ENCODE measurements at regions not wholly inside any gene's neighbourhood (a gene's known extent, or its start where the extent isn't known, plus 50 kb on each side); places are given as distances from the start of the nearest gene placed in this dataset.

DNA sequence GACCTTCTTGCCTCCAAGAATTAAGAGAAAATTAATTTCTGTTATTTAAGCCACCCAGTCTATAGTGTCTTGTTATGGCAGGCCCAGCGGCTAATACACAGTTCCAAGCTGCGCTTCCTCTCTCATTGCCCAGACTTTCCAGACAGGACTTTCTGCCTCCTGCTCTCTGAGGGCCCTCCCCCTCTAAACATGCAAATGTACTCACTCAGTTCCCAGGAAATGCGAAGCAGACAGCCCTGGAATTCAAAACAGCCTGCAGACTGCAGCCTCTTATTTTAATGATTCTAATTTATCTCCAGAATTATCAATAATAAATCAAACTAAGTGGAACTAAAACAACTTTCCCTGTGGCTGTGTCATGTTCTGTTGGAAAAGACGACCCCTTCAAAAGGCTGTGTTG is 115.5 kb upstream of the ISX start:
- H3K4me3 Mint-ChIP-seq (ENCODE audit: unreplicated experiment): no peak overlapping the region
- H3K4me1 Mint-ChIP-seq (ENCODE audit: insufficient read depth, unreplicated experiment): no peaks in the 10 kb centered on the region
- H3K27ac Mint-ChIP-seq (ENCODE audit: low read depth, unreplicated experiment): no peak overlapping the region
- CTCF ChIA-PET: no interaction called here
- peaks cover 48% of the 10 kb centered on the region for H3K9me3 Mint-ChIP-seq (ENCODE audit: unreplicated experiment)
- intact Hi-C loops (cut with micrococcal nuclease): no loop called here
- POLR2A ChIA-PET: no interaction called here
- no peaks in the 10 kb centered on the region for H3K27me3 Mint-ChIP-seq (ENCODE audit: insufficient read depth, unreplicated experiment)
- no peaks in the 10 kb centered on the region for H3K36me3 Mint-ChIP-seq (ENCODE audit: insufficient read depth, unreplicated experiment)
- no peak for TF ChIP-seq CTCF (IDR thresholded peaks at IDR 0.05; ENCODE audit: unreplicated experiment)
- BruUV-seq (replicated peaks): no TSS peak
- DNase-seq (ENCODE audit: unreplicated experiment): no peak

DNA sequence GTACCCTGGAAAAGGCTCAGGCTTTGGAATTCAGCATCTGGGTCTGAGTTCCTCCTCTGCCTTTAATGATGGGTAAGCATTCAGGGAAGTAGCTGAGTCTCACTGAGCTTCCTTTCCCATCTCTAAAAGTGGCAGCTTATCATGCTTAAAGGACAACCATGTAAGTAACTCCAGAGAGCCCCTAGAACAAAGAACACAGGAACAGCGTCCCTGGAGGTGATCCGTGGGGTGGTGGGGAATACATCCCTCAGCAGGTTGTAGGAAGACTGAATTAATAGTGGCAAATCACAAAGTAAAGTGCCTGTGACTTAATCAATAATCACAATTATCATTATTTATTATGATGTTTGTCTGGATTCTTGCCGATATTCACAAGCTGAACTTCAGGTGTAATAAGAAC is 114.7 kb upstream of the ISX start:
- ChIA-PET CTCF (no interaction called here), POLR2A (no interaction called here)
- intact Hi-C loops (cut with micrococcal nuclease): no loop called here
- Mint-ChIP-seq H3K4me1 (ENCODE audit: insufficient read depth, unreplicated experiment) (no peaks in the 10 kb centered on the region), H3K4me3 (ENCODE audit: unreplicated experiment) (no peak overlapping the region), H3K27ac (ENCODE audit: low read depth, unreplicated experiment) (no peak overlapping the region), H3K27me3 (ENCODE audit: insufficient read depth, unreplicated experiment) (no peaks in the 10 kb centered on the region), H3K9me3 (ENCODE audit: unreplicated experiment) (peaks cover 48% of the 10 kb centered on the region), H3K36me3 (ENCODE audit: insufficient read depth, unreplicated experiment) (no peaks in the 10 kb centered on the region)
- TF ChIP-seq CTCF (IDR thresholded peaks at IDR 0.05; ENCODE audit: unreplicated experiment): no peak
- no peak for DNase-seq (ENCODE audit: unreplicated experiment)
- BruUV-seq (replicated peaks): no TSS peak

DNA sequence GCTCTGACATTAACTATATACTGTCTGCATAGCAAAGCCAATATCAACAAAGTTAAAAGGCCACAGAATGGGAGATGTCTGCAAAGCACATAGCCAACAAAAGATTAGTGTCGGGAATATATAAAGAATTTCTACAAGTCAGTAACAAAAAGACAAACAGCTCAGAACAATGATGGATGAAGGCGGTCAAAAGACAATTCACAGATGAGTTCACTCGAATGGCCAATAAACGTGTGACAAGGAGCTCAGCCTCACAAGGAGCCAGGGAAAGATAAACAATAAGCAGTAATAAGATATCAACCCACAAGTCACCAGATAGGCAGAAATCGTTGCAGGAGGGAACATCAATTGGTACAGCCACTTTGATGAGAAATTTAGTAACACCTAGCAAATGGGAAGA is 106.0 kb upstream of the ISX start:
- Mint-ChIP-seq H3K36me3 (ENCODE audit: insufficient read depth, unreplicated experiment) (no peaks in the 10 kb centered on the region), H3K27ac (ENCODE audit: low read depth, unreplicated experiment) (no peak overlapping the region), H3K4me3 (ENCODE audit: unreplicated experiment) (no peak overlapping the region), H3K27me3 (ENCODE audit: insufficient read depth, unreplicated experiment) (no peaks in the 10 kb centered on the region), H3K4me1 (ENCODE audit: insufficient read depth, unreplicated experiment) (no peaks in the 10 kb centered on the region), H3K9me3 (ENCODE audit: unreplicated experiment) (peaks cover 26% of the 10 kb centered on the region)
- ChIA-PET CTCF (no interaction called here), POLR2A (no interaction called here)
- DNase-seq (ENCODE audit: unreplicated experiment): no peak
- intact Hi-C loops (cut with micrococcal nuclease): no loop called here
- no TSS peak for BruUV-seq (replicated peaks)
- no peak for TF ChIP-seq CTCF (IDR thresholded peaks at IDR 0.05; ENCODE audit: unreplicated experiment)

- H3K4me3 Mint-ChIP-seq (ENCODE audit: unreplicated experiment): no peak overlapping the region
- no peaks in the 10 kb centered on the region for H3K27me3 Mint-ChIP-seq (ENCODE audit: insufficient read depth, unreplicated experiment)
- H3K27ac Mint-ChIP-seq (ENCODE audit: low read depth, unreplicated experiment): no peak overlapping the region
- H3K4me1 Mint-ChIP-seq (ENCODE audit: insufficient read depth, unreplicated experiment): no peaks in the 10 kb centered on the region
- BruUV-seq (replicated peaks): no TSS peak
- DNase-seq (ENCODE audit: unreplicated experiment): no peak
- H3K36me3 Mint-ChIP-seq (ENCODE audit: insufficient read depth, unreplicated experiment): no peaks in the 10 kb centered on the region
- ChIA-PET CTCF (no interaction called here), POLR2A (interaction anchor here (1.4 kb wide), 1 partner anchor 23 kb away, joined by 4 read pairs; no protein-coding TSS in a partner anchor)
- intact Hi-C loops (cut with micrococcal nuclease): no loop called here
- H3K9me3 Mint-ChIP-seq (ENCODE audit: unreplicated experiment): peaks cover 25% of the 10 kb centered on the region
- TF ChIP-seq CTCF (IDR thresholded peaks at IDR 0.05; ENCODE audit: unreplicated experiment): no peak
Measured at GRCh38 chr22:34966980-34967565, 98.9 kb upstream of the ISX start.

All from MCF 10A (cell line).